HG02678 (cell line): ENCODE measurements at regions not wholly inside any gene's neighbourhood (a gene's known extent, or its start where the extent isn't known, plus 50 kb on each side); places are given as distances from the start of the nearest gene placed in this dataset.

Experiments
- ATAC-seq: cut with Tn5 transposase; IDR thresholded peaks from one replicate; pipeline ENCODE4 v1.9.1; 2021; ENCODE audit warnings: mild to moderate bottlenecking, moderate library complexity; ENCODE audit not compliant: unreplicated experiment

DNA sequence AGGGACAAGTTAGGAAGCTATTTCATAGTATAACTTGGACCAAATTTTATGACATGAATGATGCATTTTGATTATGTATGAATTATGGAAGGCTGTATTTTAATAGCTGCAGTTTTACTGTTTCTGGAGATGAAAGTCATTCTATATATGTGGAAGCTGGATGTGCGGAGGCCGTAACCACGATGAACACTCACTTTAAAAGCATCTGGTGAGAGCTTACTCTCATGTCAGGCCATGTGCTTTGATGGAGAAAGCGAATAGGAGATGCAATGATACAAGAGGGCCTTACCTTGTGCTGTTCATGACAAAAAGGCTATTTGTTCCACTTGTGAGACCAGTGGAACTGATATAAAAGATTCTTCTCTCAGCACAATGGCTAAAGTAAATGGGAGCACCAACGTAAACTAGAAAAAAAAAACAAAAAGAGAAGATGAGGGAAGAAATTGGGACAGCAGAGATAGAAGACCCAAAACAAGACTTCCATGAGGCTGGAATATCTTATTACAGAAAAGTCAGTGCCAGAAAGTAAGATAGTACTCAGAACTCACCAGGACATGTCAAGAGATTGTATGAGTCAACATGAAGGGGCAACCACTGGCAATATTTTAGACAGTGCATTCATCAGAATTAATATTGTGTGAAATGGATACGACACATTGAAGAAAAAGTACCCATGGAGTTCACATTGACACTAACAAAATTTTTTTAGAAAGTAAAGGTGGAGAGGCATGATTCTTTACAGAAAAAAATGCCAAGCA lies 63.3 kb upstream of the GAB1 start:
- ATAC-seq, result no peak

DNA sequence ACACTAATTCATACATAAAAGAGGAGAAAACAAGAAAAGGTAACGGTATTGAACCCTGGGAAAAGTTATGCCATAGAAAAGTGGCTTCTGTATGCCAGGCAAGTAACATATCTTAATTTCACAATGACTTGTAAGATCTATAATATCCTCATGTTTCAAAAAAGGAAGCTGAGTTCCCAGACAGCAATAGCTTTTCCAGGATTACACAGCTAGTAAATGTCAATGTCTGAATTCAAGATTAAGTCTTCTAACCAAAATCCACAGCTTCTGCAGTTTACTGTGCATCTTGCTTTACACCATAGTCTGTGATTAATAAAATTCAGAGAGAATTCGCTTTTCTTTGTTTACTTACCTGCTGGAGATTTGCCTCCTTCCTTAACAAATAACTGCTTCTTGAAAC lies 55.8 kb upstream of the GAB1 start:
- no peak for ATAC-seq

DNA sequence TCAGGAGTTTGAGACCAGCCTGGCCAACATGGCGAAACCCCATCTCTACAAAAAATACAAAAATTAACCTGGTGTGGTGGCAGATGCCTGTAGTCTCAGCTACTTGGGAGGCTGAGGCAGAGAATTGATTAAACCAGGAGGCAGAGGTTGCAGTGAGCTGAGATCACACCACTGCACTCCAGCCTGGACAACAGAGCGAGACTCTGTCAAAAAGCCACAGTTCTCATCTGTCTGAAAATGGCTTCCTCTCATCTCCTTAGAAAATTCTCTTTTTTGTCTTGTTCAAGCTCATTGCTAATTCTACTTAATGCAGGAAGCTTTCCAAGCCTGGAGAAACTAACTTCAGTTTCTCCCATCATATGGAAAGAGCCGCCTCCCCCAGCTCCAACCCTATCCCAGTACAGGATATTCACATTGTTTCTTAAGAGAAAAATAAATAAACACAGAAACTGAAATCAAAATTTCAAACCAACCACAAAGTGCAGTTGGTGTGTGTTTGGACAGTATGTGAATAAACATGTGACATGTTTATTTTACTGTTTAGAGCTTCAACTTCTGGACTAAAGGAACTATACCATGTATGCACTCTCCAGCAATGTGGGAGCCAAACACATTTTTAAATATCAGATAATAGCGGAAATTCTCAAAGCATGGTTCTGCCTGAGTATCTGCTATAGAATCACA lies 55.0 kb upstream of the GAB1 start:
- ATAC-seq, result peak; percentile 87

DNA sequence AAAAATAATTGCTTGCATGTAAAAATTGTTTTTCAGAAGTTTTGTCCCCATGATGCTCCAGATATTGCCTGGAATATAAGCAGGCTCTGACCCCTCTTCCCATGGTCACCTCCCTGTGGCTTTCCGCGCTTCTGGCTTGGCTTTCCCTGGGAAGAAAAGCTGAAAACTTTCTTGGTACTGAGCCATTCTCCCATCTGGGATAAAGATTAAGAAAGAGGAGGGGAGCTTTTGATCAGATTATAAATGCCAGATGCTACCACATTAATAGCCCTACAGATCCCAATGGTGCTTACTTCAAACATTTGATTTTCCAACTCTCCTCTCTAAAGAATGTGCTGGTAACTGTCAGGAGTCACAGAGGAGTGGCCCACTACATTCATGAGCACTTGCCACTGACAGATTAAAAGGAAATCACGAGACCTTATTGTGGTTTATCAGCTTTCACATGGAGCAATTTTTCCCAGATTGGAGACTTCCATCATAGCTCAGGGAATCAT lies 54.4 kb upstream of the GAB1 start:
- no peak for ATAC-seq

DNA sequence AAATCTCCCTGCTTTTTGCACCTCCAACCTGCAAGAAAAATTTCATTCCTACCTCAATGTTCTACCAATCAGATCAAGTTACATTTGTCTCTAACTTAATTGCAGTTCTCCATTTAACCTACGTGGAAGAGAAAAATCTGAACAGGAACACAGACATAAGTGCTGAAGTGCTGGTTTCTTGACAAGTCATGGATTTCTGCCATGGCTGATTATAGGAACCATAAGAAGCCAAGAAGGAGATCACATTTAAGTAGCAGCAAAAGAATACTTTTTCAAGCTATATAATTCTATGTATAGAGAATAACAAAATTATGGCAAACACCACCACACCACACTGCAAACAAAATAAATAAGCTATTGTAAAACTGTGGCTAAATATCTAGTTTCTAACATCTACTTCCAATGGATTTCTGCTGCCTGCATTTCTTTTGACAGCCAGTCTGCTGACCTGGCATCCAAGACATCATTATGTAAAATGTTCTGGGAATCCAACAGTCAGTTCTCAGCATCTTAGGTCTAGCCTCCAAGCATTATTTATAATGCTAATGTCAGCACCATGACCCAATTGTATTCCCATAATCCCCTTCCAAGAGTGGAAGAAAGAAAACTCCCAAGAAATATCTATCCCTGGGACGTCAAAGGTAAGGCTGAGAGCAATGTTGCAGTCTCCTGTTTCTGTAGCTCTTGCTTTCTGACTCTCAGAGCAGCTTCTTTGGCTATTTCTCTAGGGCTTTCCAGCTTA lies 50.8 kb upstream of the GAB1 start:
- no peak for ATAC-seq

DNA sequence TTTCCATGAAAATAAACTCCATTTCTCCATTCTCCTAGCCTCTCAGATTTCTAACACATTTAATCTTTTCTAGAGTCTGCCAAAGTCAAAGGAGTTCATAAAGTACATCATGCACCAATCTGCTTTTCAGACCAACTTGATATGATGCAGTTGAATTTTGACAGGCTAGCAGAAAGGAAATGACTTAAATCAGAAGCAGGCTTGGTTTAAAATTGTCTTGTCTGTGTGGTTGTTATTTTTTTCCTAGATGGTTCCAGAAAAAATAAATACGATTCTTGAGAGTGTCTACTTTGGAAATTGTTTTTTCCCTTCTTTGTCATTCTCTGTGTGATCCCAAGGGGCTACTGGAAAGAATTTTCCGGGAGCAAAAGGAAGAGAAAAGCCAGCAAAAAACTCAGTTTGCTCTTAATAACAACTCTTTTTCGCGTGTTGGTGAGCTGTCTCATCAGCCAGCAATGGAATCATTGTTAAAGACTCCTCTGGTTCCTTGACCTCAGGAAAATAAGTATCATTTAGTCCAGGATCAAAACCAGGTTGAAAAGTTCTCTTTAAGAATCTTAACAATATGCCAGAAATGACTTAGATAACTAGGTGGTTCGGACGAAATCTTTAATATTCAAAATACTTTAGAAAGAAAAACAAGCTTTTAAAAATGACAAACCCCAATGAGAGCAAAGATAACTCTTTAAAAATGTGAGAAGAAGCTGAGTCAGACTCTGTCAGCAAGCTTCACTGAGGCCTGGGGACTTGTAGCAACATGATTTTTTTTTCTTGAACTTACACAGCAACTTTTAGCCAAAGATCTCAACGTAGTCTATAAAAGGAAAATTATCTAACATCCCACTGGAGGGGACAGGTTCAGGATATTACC lies 49.7 kb upstream of the GAB1 start:
- ATAC-seq, result no peak
